ENCODE measurements at regions not wholly inside any gene's neighbourhood (a gene's known extent, or its start where the extent isn't known, plus 50 kb on each side); places are given as distances from the start of the nearest gene placed in this dataset.

DNA sequence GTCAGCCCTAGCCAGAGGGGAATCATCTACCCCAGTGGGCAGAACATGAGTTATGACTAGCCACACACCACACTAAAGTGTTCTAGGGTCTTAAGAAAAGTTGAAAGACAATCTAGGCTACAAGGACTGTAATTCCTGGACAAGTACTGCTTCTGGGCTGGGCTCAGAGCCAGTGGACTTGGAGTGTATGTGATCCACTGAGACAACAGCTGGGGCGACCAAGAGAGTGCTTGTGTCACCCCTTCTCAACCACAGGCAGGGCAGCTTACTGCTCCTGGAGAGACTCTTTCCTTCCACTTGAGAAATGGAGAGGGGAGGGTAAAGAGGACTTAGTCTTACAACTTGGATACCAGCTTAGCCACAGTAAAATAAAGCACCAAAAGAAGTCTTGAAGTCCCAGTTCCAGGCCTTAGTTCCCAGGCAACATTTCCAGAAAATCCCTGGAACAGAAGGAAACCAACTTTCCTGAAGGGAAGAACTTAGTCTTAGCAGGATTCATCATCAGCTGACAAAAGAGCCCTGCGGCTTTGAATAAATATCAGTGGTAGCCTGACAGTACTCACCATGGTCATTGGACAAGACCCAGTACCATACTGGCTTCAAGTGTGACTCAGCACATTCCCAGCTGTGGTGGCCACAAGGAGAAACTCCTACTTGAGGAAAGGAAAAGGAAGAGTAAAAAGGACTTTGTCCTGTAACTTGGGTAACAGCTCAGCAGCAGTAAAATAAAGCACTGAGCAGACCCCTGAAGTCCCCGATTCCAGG is 355.1 kb upstream of the ADGRB3 start:
- Histone ChIP-seq H3K4me1 (no peaks in the 10 kb centered on the region), H3K9me3 (replicated peaks) (peaks cover 14% of the 10 kb centered on the region), H3K27ac (replicated peaks) (no peak overlapping the region), H3K27me3 (ENCODE audit: low read depth) (no peaks in the 10 kb centered on the region), H3K36me3 (no peaks in the 10 kb centered on the region), H3K4me3 (no peak overlapping the region)
- TF ChIP-seq, protein P1, sequence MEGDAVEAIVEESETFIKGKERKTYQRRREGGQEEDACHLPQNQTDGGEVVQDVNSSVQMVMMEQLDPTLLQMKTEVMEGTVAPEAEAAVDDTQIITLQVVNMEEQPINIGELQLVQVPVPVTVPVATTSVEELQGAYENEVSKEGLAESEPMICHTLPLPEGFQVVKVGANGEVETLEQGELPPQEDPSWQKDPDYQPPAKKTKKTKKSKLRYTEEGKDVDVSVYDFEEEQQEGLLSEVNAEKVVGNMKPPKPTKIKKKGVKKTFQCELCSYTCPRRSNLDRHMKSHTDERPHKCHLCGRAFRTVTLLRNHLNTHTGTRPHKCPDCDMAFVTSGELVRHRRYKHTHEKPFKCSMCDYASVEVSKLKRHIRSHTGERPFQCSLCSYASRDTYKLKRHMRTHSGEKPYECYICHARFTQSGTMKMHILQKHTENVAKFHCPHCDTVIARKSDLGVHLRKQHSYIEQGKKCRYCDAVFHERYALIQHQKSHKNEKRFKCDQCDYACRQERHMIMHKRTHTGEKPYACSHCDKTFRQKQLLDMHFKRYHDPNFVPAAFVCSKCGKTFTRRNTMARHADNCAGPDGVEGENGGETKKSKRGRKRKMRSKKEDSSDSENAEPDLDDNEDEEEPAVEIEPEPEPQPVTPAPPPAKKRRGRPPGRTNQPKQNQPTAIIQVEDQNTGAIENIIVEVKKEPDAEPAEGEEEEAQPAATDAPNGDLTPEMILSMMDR (IDR thresholded peaks at IDR 0.05; ENCODE audit: borderline replicate concordance): no peak
- DNase-seq: no peak
- intact Hi-C loops (cut with micrococcal nuclease): no loop called here

DNA sequence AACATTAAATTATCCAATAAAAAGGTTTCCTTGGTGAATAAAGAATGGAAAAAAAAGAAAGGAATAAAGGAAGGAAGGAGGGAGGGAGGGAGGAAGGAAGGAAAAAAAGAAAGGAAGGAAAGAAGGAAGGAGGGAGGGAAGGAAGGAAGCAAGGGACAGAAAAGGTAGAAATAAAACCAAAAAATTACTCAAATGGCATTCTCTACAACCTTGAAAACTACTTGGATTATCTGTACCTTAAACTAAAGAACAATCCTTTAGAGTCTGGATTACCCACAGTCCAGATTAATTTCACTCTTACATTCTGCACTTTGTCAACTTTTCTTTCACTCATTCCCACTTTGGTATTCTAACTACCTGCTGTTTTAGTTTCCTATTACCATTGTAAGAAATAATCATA is 361.8 kb upstream of the ADGRB3 start:
- DNase-seq: no peak
- intact Hi-C loops (cut with micrococcal nuclease): no loop called here

DNA sequence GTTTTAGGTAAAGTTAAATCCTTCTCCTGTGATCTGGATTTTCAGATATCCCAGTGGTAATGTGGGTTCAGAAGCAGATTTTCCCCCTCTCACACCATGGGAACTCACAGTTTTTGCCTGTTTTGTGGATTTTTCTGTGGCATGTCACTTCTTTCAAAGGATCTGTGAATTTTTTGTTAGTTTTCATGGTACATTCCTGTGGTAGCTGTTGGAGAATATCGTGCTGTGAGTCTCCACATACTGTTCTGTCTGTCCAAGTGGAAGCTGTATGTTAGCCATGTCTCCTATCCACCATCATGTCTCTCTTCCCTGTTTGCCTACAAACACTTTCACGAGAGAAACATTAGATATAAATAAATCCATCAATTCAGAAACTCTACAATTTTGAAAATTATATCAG is 378.7 kb upstream of the ADGRB3 start:
- no peaks in the 10 kb centered on the region for H3K36me3 ChIP-seq
- no peak for DNase-seq
- intact Hi-C loops (cut with micrococcal nuclease): no loop called here
- H3K27me3 ChIP-seq (ENCODE audit: low read depth): no peaks in the 10 kb centered on the region
- no peak overlapping the region for H3K27ac ChIP-seq (replicated peaks)
- no peaks in the 10 kb centered on the region for H3K4me1 ChIP-seq
- no peak overlapping the region for H3K4me3 ChIP-seq
- peaks cover 61% of the 10 kb centered on the region for H3K9me3 ChIP-seq (replicated peaks)
- TF ChIP-seq, protein P1 (IDR thresholded peaks at IDR 0.05; ENCODE audit: borderline replicate concordance): no peak

More for the DNA sequence above, 361.8 kb upstream of the ADGRB3 start:
- H3K27me3 ChIP-seq (ENCODE audit: low read depth): no peaks in the 10 kb centered on the region
- H3K4me3 ChIP-seq: no peak overlapping the region
- H3K36me3 ChIP-seq: no peaks in the 10 kb centered on the region
- H3K9me3 ChIP-seq (replicated peaks): no peaks in the 10 kb centered on the region
- no peaks in the 10 kb centered on the region for H3K4me1 ChIP-seq
- no peak overlapping the region for H3K27ac ChIP-seq (replicated peaks)
- TF ChIP-seq, protein P1 (IDR thresholded peaks at IDR 0.05; ENCODE audit: borderline replicate concordance): no peak

DNA sequence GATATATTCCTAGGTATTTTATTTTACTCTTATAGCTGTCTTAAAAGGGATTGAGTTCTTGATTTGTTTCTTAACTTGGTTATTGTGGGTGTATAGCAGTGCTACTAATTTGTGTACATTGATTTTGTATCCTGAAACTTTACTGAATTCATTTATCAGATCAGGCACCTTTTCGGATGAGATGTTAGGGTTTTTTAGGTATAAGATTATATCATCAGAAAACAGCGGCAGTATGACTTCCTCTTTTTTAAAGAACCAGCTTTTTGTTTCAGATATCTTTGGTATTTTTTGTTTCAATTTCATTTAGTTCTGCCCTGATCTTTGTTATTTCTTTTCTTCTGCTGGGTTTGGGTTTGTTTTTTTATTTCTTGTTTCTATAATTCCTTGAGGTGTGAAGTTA is 382.4 kb upstream of the ADGRB3 start:
- H3K36me3 ChIP-seq: no peaks in the 10 kb centered on the region
- no peaks in the 10 kb centered on the region for H3K27me3 ChIP-seq (ENCODE audit: low read depth)
- intact Hi-C loops (cut with micrococcal nuclease): no loop called here
- TF ChIP-seq, protein P1 (IDR thresholded peaks at IDR 0.05; ENCODE audit: borderline replicate concordance): no peak
- no peak for DNase-seq
- H3K27ac ChIP-seq (replicated peaks): no peak overlapping the region
- no peak overlapping the region for H3K4me3 ChIP-seq
- H3K9me3 ChIP-seq (replicated peaks): peaks cover 69% of the 10 kb centered on the region
- H3K4me1 ChIP-seq: no peaks in the 10 kb centered on the region

DNA sequence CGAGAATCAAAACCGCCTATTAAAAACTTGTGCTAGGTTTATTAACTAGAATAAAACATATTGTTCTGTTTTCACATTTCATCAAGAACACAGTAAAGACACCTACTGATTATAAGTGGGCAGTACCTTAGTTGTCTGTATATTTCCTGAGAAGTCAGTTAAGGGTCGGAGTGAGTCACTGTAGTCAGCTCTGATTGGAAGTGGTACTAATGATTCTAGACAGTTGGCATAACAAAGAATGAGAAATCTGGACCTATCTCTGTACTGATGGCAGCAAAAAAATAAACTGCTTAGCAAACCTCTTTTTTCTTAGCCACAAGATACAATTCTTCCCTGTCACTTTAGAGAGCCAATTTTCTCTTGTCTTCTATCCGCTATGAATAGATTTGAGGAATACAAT is 387.3 kb upstream of the ADGRB3 start:
- no peaks in the 10 kb centered on the region for H3K4me1 ChIP-seq
- no peak overlapping the region for H3K4me3 ChIP-seq
- H3K9me3 ChIP-seq (replicated peaks): peaks cover 36% of the 10 kb centered on the region
- no peak overlapping the region for H3K27ac ChIP-seq (replicated peaks)
- no peaks in the 10 kb centered on the region for H3K36me3 ChIP-seq
- no peak for DNase-seq
- H3K27me3 ChIP-seq (ENCODE audit: low read depth): no peaks in the 10 kb centered on the region
- intact Hi-C loops (cut with micrococcal nuclease): no loop called here
- TF ChIP-seq, protein P1 (IDR thresholded peaks at IDR 0.05; ENCODE audit: borderline replicate concordance): no peak

Data from left ventricle myocardium inferior (tissue), 1 donor.